ENCODE measurements at regions not wholly inside any gene's neighbourhood (a gene's known extent, or its start where the extent isn't known, plus 50 kb on each side); places are given as distances from the start of the nearest gene placed in this dataset.

DNA sequence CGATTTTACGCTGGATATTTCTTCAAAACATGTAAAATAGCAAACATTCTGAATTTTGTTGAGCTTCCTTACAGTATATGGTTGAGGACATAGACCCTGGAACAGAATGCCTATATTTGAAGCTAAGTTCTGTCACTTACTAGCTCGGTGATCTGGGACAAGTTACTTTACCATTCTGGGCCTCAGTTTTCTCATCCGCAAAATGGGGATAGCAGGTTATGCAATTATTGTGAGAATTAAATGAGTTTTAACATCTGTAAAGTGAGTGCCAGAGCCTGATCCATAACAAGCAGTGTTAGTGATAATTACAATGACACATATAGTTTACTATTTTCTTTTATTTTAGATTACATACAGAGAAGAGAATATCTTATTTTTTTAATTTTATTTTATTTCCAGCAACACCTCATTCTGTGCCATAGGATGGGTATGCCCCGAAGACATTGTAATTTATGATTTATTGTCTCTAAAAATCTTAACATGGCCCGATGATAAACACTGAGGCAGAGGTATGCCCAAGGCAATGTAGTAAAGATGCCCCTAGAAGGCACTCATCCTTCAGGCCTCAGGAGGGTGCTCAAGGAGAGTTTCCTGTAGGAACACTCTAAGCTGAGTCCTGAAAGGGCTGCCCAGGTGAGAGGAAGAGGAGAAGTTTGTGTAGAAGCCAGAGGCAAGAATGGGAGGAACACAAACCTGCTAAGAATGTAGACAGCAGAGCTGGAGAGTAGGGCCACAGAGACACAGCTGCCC lies 250.9 kb downstream of the BCL11A start:
- TF ChIP-seq, protein P1, sequence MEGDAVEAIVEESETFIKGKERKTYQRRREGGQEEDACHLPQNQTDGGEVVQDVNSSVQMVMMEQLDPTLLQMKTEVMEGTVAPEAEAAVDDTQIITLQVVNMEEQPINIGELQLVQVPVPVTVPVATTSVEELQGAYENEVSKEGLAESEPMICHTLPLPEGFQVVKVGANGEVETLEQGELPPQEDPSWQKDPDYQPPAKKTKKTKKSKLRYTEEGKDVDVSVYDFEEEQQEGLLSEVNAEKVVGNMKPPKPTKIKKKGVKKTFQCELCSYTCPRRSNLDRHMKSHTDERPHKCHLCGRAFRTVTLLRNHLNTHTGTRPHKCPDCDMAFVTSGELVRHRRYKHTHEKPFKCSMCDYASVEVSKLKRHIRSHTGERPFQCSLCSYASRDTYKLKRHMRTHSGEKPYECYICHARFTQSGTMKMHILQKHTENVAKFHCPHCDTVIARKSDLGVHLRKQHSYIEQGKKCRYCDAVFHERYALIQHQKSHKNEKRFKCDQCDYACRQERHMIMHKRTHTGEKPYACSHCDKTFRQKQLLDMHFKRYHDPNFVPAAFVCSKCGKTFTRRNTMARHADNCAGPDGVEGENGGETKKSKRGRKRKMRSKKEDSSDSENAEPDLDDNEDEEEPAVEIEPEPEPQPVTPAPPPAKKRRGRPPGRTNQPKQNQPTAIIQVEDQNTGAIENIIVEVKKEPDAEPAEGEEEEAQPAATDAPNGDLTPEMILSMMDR (IDR thresholded peaks at IDR 0.05; ENCODE audit: unreplicated experiment) = no peak
- no peak for DNase-seq (ENCODE audit: low spot score in 2 of 2, unreplicated experiment in 2 of 2)
- Mint-ChIP-seq H3K9me3 (no peaks in the 10 kb centered on the region), H3K4me1 (peaks cover 21% of the 10 kb centered on the region), H3K36me3 (no peaks in the 10 kb centered on the region), H3K4me3 (no peak overlapping the region), H3K27me3 (ENCODE audit: low read depth) (no peaks in the 10 kb centered on the region), H3K27ac (no peak overlapping the region)

GRCh38 chr2:60301726-60302125 lies 251.7 kb downstream of the BCL11A start:
- no peak for DNase-seq (ENCODE audit: low spot score in 2 of 2, unreplicated experiment in 2 of 2)
- H3K4me1 Mint-ChIP-seq = peaks cover 15% of the 10 kb centered on the region
- H3K36me3 Mint-ChIP-seq = no peaks in the 10 kb centered on the region
- no peak overlapping the region for H3K4me3 Mint-ChIP-seq
- no peaks in the 10 kb centered on the region for H3K9me3 Mint-ChIP-seq
- H3K27ac Mint-ChIP-seq = no peak overlapping the region
- TF ChIP-seq, protein P1 (IDR thresholded peaks at IDR 0.05; ENCODE audit: unreplicated experiment) = no peak
- H3K27me3 Mint-ChIP-seq (ENCODE audit: low read depth) = no peaks in the 10 kb centered on the region

DNA sequence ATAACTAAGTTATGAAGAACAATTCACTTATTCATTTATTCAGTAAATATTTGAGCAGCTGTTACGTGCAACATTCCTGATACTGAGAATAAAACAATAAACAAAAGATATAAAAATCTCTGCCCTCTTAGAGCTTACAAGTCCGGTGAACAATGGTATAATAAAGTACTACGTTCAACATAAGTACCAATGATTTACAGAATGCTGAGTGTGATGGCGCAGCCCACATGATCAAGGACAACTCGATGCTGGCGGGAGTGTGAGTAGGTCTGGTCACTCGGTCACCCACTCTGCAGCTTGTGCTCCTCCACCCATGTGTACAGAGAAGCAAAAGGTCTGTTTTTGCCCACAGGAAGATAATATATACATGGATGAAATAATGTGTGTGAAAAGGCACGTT lies 254.3 kb downstream of the BCL11A start:
- no peak overlapping the region for H3K27ac Mint-ChIP-seq
- no peaks in the 10 kb centered on the region for H3K9me3 Mint-ChIP-seq
- no peaks in the 10 kb centered on the region for H3K27me3 Mint-ChIP-seq (ENCODE audit: low read depth)
- no peak overlapping the region for H3K4me3 Mint-ChIP-seq
- H3K4me1 Mint-ChIP-seq = no peaks in the 10 kb centered on the region
- H3K36me3 Mint-ChIP-seq = no peaks in the 10 kb centered on the region
- no peak for DNase-seq (ENCODE audit: low spot score in 2 of 2, unreplicated experiment in 2 of 2)
- TF ChIP-seq, protein P1 (IDR thresholded peaks at IDR 0.05; ENCODE audit: unreplicated experiment) = no peak

- Mint-ChIP-seq H3K4me3 (no peak overlapping the region), H3K9me3 (peaks cover under 1% of the 10 kb centered on the region), H3K36me3 (no peaks in the 10 kb centered on the region), H3K4me1 (no peaks in the 10 kb centered on the region), H3K27ac (no peak overlapping the region), H3K27me3 (ENCODE audit: low read depth) (no peaks in the 10 kb centered on the region)
- no peak for DNase-seq (ENCODE audit: low spot score in 2 of 2, unreplicated experiment in 2 of 2)
- TF ChIP-seq, protein P1 (IDR thresholded peaks at IDR 0.05; ENCODE audit: unreplicated experiment) = no peak
Observed at GRCh38 chr2:60298006-60298696, 255.3 kb downstream of the BCL11A start.

- TF ChIP-seq, protein P1 (IDR thresholded peaks at IDR 0.05; ENCODE audit: unreplicated experiment) = no peak
- H3K4me3 Mint-ChIP-seq = no peak overlapping the region
- no peaks in the 10 kb centered on the region for H3K27me3 Mint-ChIP-seq (ENCODE audit: low read depth)
- no peak for DNase-seq (ENCODE audit: low spot score in 2 of 2, unreplicated experiment in 2 of 2)
- H3K4me1 Mint-ChIP-seq = no peaks in the 10 kb centered on the region
- peaks cover 2% of the 10 kb centered on the region for H3K36me3 Mint-ChIP-seq
- no peak overlapping the region for H3K27ac Mint-ChIP-seq
- peaks cover 5% of the 10 kb centered on the region for H3K9me3 Mint-ChIP-seq
Observed at GRCh38 chr2:60297296-60298005, 256.0 kb downstream of the BCL11A start.

Data from mesothelial cell of epicardium (in vitro differentiated cells).